Suprapubic skin (tissue), 4 donors: ENCODE measurements at regions not wholly inside any gene's neighbourhood (a gene's known extent, or its start where the extent isn't known, plus 50 kb on each side); places are given as distances from the start of the nearest gene placed in this dataset.

Experiments
- CTCF ChIP-seq, 2 donors: fragments of 200-600 bp in 1 of 2; fragments of 450-650 bp in 1 of 2; sonication (generic) in 1 of 2; IDR thresholded peaks; one replicate each; pipeline ENCODE4 v1.5.1; 2016 to 2019; ENCODE audit warnings: antibody characterized with exemption in 2 of 2, mild to moderate bottlenecking in 1 of 2, moderate library complexity in 1 of 2
- POLR2A ChIP-seq, 2 donors: fragments of 450-650 bp; IDR thresholded peaks; one replicate each; pipeline ENCODE4 v1.6.1; 2017; ENCODE audit warnings: antibody characterized with exemption in 2 of 2, mild to moderate bottlenecking in 2 of 2, moderate library complexity in 2 of 2
- POLR2AphosphoS5 ChIP-seq, 3 donors: sonication (generic); formaldehyde crosslinking; IDR thresholded peaks; one replicate each; pipeline ENCODE4 v1.6.1; 2017; ENCODE audit warnings: antibody characterized with exemption in 3 of 3

GRCh38 chr1:192869308-192869940, 60.6 kb downstream of the RGS2 start:
- no peak for TF ChIP-seq POLR2A (IDR thresholded peaks at IDR 0.05)
- TF ChIP-seq CTCF (IDR thresholded peaks at IDR 0.05) = no peak
- TF ChIP-seq POLR2AphosphoS5 (IDR thresholded peaks at IDR 0.05) = no peak
